ENCODE measurements at regions not wholly inside any gene's neighbourhood (a gene's known extent, or its start where the extent isn't known, plus 50 kb on each side); places are given as distances from the start of the nearest gene placed in this dataset.

DNA sequence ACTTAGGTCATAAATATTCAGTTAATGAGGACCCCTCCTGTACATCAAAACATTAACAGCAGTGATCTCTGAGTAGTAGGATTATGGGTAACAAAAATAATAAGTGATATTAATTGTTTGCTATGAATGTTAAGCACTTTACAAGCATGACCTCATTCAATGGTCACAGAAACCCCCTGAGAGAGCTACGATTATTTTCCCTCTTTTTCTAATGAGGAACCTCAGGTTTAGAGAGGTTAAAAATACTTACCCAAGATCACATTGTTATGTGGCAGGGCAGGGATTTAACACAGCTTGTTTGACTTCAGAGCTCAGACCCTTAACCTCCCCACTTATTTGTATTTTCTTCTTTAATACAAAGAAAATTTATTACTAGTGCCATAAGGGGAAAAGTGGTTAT lies 228.2 kb downstream of the TBL1XR1 start:
- DNase-seq = no peak

DNA sequence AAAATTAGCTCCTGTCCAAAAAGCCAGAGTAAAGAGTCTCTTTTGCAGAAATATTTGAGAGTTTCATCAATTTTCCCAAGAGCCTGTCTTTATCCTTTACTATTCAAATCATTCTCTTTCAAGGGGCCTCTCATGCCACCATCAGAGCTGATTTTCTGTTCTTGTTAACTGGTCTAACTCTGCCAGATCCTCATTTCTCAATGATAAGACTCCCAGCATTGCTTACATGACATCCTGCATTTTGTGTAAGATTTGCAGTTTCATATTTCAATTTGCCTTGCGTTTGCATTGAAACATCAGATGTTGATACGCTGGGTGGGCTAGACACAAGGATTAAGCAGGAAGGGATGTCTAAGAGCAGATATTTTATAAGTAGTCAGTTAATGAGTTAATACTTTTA lies 228.7 kb downstream of the TBL1XR1 start:
- DNase-seq = no peak

DNA sequence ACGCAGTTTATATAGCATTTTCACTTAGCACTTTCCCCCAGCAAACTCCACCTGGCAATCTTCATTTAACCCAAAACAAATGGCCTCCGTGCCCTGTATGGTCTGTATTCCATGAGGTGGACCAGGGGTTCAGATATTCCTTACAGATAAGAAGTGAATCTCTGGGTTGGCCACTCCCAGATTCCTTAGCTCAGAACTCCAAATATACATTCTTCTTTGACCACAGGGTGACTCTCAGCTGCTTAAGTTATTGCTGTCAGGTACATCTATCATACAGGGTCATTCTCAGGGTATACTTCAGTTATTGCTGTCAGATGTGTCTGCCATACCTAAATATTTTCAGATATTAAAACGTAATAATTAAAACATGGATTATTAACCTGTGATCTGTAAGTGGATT lies 229.8 kb downstream of the TBL1XR1 start:
- DNase-seq = no peak

DNA sequence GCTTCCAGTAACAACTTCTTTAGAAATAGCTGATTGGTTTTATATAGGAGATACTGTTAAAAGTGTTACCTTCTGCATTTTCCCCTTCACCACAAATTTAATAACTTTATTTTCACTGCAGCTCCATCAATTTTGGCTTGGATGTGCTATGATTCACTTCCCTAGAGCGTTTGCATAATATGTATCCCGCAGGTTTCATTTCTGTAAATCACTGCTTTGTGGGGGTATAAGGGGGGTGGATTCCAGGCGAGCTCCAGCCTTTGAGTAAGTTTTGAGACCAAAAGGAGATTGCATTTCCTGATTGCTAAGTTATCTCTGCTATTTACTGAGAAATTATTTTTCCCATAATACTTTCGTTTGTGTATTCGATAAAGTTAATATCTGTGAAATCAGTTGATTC lies 232.6 kb downstream of the TBL1XR1 start:
- DNase-seq = no peak

DNA sequence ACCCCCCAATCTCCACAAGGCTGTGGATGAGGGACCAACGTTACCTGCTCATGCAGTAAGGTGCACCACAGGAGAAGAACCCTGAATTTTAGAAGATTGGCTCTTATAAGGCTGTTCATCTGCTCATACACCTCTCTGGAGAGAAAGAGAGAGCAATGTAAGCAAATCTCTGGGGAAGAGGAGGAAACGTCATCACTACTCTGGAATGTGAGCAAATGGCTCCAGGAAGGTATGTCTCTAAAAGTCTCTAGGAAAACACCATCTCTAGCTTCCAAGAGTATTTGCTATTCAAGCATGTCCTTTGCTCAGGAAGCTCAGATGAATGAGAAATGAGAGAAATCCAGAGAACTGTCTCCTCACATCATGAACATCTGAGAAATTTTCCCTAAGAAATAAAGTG lies 235.4 kb downstream of the TBL1XR1 start:
- no peak for DNase-seq

DNA sequence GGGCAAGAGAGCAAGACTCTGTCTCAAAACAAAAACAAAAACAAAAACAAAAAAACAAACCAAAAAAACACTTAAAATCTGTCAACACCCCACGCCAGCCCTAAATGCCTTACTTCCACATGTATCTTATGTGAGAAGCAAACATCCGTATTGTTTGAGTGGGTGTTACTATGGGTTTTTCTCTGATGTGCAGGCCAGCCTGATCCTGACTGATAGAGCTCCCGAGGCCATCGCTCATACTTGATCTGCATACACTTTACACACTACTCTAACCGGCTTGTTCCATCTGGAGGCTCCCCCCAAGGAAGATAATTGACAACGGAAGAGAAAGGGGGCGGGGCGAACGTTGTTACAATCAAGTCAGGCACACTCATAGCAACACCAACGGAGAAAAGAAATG lies 237.4 kb downstream of the TBL1XR1 start:
- no peak for DNase-seq

DNA sequence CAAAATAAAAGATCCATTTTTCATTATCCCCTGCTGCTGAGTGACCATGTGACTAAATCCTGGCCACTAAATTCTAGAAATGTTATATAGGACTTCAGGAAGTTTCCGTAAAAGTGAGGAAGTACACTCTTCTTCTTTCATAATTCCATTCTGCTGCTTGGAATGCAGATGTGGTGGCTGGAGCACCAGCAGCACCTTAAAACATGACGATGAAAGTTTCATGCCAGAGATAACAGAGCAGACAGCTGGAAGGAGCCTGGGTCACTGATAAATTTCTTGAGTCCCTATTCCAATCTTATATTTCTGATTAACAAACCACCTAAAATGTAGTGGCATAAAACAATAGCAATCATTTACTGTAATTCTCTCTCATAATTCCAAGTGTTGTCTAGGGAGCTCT lies 238.7 kb downstream of the TBL1XR1 start:
- no peak for DNase-seq

DNA sequence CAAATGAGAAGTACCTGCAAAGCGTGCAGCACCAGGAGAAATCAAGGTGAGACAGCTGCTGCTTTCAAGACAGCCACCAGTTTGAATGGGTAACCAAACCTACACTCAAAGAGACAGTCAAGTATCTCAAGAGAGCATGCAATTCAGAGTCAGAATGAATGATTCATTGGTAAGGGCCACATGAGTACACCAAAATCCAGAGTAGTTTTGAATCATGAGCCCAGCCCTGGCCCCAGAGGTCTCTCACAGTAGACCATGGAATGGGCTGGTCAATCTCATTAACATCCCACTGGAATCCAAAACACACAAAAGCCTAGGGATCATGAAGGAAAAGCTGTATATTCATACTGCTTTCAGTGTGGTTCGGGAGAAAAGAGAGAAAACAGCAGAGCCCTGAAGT lies 242.8 kb downstream of the TBL1XR1 start:
- DNase-seq = no peak

DNA sequence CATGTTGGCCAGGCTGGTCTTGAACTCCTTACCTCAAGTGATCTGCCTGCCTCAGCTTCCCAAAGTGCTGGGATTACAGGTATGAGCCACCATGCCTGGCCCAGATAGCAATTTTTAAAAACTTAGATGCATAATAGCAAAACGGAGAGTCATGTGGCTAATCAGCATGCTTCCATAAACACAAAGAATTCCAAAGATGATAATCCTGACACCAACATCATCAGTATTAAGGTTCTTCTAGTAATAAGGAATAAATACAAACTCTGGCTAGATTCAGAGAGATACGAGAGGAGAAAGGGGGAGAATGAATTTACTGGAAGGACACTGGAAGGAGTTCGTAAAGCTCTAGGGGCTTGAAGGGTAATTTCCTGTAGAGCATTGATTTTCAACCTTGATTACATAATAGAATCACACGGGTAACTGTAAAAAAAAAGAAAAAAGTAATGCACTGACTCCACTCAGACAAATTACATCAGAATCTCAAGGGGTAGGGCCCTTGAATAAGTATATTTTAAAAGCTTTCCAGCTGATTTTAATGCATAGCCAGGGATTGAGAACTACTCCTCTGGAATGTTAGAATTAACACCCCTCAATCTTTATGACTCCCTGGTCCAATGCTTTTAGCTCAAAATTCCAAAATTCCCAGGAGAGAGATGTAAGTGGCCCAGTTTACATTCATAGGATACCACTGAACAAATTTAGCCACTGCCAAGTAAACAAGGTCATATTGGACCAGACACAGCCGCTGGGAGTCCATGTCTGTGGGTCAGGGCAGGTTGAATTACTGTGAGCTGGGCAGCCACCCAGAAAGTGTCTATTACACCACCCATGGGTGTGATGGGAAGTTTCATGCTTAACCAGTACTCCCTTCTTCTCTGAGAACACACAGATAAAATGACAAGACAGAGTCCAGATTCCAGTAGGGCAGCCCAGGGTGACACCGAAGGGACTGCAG lies 243.9 kb downstream of the TBL1XR1 start:
- DNase-seq = no peak

DNA sequence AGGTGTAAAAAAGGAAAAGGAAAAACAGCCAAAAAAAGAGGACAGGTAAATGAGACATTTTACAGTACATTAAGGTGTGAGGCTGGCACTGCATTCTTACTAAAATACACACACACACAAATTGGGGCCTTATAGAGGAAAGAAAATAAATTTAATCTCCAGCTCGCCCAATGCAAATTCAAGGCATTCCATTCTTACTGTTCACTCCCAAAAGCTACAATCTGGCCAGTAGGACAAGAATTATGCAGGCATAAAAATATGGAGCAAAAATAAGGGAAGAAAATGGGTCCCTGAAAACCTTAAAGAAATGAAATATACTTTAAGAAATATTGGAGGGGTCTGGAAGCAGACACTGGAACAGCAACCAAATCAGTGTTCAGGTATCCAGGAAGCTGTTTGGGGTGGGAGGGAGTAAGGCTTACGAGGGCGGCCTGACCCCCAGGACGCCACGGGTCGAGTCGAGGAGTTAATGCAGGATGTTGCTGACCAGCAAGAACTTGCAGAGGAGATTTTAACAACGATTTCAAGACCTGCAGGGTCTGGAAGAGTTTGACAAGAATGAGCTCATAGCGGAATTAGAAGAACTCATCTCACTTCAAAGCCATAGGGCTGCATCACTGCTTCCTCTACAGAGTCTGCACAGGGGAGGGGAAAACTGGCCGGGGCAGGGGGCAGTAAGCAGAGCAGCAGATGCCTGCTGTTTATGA lies 245.5 kb downstream of the TBL1XR1 start:
- DNase-seq = no peak

DNA sequence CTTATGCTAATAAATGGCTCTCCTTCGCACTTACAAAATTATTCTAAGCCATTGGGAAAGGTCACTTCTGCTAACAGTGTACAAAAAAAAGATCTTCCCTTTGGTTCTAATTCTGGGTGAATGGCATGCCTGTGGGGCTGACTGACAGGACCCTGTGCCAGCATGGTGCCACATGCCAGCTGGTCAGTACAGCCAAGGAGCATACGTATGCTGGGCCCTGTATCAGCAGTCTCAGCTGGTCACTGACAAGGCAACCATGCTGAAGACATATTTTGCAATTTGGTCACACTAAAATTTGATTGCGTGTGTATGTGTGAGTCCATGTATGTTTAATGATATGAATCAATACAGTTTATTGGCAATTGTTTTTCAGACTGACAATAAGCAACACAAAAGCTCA lies 246.1 kb downstream of the TBL1XR1 start:
- DNase-seq = no peak

DNA sequence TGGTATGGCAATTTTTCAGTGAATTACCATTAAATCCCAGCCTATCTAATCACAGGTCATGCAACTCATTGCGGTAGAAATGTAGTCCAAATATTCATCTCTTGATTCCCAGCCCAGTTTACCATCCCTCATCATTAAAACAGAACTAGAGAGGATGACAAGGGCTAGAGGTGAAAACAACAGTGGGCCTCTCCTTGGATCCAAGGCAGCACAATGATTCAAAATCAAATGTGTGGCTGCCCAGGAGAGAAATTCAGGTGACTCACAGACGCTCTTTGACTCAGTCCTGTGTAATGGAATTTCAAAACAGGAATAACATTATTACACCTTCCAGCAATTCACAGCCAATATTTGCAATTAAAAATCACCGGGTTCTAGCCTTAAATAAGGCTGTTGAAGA lies 246.5 kb downstream of the TBL1XR1 start:
- DNase-seq = no peak

DNA sequence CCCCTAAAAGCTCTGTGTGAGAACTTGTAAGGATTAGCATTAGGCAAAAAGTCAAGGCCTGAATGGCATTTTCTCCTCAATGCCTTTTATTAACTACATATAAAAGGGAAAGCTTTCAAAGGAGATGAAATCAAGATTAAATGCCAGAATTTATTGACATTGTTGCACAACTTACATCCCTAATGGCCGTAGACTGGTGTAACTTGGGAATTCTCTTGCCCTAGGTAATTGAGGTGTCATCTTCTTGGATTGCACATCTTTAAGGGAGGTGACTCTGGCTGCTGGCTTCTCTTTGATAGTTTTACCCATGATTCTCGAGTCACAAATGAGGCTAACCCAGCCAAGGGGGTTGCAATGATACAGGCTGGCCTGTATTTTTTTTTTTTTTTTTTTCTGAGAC lies 249.1 kb downstream of the TBL1XR1 start:
- no peak for DNase-seq

DNA sequence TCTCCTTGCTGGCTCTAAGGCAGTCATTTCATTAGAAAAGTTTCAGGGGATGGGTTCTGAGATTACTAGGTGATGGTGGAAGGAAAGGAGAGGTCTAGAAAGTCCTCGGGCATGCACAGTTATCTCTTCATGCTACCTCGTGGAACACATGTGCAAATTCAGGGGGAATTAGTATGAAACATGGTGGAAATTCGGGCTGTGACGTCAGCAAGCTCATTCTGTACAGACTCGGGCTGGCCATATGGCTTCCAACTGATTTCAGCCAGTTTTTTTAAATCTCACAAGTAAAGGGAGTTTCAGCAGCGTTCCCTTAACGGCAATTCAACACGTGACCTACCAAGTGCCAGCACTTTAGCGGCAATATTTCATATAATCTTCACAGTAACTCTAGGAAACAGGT lies 251.1 kb downstream of the TBL1XR1 start:
- DNase-seq = no peak

DNA sequence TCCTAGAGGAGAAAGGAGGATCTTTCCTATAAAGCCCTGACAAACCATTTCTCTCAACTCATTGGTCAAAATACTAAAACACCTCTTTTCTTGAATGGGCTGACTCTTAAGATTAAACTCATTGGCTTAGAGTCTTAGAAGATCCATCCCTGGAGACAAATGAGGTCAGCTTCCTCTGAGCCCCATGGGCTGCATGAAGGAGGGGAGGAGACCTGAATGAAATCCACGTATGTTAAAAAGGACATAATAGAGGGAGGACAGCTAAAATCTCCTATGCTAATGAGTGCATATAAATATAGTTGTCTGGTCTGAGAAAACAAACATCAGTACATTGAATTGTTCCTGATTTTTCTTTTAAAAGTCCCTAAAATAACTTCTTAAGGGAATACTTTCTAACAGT lies 255.0 kb downstream of the TBL1XR1 start:
- no peak for DNase-seq

DNA sequence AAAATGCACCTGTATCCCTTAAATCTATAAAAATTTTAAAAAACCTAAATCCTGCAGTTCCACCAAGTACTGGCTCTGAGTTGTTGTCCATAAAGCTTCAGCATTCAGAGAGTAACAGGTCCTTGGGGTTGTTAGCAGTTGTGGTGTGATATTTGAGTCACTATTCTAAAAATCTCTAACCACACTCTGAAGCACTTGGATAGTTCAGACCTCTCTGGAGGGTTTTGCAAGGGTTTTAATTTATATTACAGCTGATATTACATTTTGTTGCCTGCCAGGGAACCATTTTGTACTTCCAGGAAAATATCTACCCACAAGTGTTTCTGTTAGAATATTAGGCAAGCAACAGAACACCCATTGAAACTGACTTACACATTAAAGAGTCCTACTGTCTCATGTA lies 255.6 kb downstream of the TBL1XR1 start:
- DNase-seq = no peak

DNA sequence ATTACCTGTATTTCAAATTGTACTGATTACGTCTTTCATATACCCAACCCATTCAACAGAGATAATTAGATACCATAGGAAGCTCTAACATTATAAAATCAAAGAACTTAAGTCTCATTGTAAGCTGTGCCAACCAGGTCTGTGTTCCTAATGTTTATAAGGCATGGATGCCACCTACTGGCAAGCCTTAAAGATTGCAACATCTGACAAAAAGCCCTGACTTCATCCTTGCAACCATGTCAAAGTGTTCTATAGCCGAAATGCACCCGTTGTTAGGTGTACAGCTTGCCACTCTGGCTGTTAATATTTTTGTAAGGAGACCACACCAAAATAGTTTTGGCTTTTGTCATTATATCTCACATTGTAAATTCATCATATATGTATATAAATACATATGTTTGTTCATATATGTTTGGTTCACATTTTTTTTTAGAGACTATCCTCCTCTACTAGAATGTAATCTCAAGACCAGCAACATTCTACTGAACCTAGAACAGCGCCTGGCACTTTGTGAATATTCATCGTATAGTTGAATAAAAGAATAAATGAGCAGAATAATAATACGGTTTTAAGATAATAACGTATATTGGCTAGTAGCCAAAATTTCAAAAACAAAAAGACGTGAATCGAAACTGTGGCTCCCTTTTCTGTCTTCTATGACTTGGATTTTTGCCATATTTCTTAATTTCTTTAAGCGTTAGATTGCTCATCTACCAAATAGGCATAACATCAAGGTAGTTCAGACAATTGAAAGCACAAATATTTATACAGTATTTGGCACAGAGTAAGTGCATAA lies 258.1 kb downstream of the TBL1XR1 start:
- DNase-seq = peak in 18 of 56 donors; percentile 4 to 54 (median 14)

DNA sequence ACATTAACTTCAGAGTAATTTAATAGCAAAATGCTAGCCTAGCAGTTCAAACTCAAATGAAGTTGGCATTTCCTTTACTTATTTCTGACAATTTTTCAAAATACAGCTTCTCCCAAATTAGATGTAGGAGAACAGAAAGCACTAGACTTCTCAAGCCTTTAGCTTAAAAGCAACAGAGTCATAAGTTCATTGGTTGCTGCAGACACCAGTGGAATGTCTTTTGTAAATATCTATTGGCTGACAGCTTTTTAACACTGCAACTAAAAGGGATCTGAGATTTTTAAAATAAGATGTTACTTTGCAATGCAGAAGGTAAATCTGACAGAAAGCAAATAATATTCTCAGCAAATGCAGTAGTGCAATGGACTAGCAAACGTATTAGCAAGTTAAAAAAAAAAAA lies 259.3 kb downstream of the TBL1XR1 start:
- DNase-seq = no peak

DNA sequence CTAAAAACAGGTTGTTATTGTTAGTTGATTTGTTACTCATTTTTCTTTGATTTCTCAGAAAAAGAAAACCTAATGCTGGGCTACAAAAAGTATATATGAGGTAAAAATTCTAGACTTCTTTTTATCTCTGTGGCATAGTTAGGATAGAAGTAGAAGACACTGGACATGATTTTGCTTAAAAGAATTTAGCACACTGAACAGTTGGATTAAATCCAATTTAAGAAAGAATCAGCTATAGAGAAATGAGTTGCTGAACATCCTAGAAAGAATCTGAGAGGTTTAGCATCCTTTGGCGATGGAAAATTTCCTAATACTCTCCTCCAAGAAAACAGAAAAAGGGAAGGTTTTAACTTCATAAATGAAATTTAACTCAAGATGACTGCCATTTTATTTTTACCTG lies 259.7 kb downstream of the TBL1XR1 start:
- no peak for DNase-seq

DNA sequence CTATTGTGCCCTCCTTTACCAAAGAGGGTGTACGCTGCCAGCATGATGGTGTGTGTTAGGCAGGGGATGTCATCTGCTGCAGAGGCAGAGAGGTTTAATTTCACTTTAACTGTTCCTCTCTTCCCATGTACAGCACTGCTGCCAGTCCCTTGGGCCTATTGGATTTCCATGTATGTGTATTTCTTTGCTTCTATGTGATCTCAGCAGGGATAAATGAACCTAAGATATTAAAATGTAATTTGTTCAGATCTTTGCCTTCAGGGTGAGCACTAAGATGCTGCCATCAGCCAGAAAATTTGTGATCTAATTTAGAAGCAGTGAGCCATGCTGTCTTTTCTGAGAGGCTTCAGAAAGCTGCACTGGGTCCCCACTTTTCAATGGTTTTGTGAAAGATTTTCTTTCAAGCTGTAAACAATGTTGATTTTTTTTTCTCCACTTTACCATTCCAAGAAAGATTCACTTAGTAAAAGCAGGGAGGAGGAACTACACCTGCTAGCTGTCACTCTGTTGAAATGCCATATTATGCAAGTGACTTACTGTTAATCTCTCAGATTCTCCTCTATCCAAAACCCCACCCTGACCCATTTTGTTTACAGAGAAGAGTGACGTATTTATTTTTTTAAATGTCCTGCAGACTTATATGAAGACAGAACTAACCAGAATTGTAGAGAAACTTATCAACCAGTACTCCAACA lies 261.9 kb downstream of the TBL1XR1 start:
- DNase-seq = no peak

DNA sequence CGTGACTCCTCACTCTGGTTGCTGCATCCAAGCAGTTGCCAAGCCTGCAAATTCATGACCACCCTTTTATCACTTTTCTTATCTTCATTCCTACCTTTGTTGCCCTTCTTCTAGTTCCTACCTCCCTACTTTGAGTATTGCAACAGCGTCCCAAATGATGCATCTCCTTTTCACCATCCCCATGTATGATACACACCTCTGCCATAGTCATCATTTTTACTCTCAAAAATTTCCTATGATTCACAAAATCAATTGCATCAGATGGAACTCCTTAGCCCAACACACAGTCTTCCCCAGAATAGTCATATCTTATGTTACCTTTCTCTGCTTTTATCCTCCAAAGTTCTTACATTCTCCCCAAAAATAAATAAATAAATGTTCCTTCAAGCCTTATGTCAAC lies 262.6 kb downstream of the TBL1XR1 start:
- DNase-seq = no peak
